ENCODE measurements at regions not wholly inside any gene's neighbourhood (a gene's known extent, or its start where the extent isn't known, plus 50 kb on each side); places are given as distances from the start of the nearest gene placed in this dataset.

- TF ChIP-seq CTCF (conservative IDR thresholded peaks at IDR 0.05; ENCODE audit: low read length), result no peak
- no peak for TF ChIP-seq EZH2phosphoT487 (IDR thresholded peaks at IDR 0.05; ENCODE audit: borderline replicate concordance)
These were observed 94.0 kb upstream of the COX7C start for GRCh38 chr5:86523718-86524117.

Measured in Loucy (cell line).